Brain pericyte (primary cell): ENCODE measurements at regions not wholly inside any gene's neighbourhood (a gene's known extent, or its start where the extent isn't known, plus 50 kb on each side); places are given as distances from the start of the nearest gene placed in this dataset.
"Not testable (repeated sequence)": the region's sequence is repeated elsewhere in the genome, so short reads cannot be mapped to it uniquely, and the experiment has no call there.

Source experiments
- DNase-seq: peaks from one replicate; pipeline ENCODE4 v3.0.0-alpha.2; 2012; ENCODE audit warnings: low read depth, low spot score

DNA sequence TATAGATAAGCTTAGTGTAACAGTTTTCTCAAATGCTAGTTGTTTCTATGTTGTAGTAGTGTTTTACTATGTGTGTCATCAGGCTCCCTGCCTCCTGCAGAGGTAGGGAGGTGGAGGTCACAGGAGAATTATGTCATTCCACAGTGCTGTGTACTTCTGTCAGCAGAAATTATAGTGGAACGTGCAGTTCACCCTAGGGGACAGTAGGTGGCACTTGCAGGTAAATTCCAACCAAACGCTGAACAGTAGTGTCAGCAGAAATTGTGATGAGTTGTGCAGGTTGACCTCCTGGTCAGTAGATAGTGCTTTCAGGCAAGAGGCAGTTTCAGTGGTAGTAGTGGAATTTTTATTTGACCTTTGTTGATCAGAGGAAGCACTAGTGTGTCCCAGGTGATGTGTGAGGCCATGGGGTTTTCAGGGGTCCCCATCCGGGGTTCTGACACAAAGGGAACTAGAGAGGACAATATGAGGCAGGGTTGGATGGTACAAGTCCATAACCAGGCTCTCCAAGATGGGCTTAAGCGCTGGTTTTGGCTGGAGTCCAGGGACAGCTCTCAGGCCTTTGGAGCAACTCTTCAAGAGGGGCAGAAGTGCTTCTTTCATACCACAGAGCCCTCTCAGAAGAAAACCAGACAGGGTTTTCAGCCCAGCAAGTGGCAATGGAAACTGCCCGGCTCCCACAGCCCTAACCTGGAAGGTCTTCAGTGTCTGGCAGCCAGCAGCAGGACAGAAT is 402.9 kb downstream of the CYLC2 start:
- DNase-seq, result peak; percentile 15

DNA sequence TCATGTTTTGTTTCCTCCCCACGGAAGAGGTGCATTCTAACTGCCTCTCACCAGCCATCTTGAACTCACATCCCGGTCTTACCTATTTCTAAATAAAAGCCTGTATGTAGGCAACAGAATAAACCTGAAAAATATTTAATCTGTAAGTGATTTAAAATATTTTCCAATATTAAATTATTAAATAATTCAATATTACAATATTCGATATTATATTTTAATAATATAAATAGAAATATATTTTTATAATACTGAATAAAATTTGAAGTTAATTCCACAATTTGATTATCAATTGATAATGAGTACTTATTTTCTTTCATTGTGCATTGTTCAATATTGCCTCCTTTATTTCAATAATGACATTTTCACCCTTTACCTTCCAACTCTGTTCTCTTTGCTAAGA is 404.4 kb downstream of the CYLC2 start:
- DNase-seq, result no peak

DNA sequence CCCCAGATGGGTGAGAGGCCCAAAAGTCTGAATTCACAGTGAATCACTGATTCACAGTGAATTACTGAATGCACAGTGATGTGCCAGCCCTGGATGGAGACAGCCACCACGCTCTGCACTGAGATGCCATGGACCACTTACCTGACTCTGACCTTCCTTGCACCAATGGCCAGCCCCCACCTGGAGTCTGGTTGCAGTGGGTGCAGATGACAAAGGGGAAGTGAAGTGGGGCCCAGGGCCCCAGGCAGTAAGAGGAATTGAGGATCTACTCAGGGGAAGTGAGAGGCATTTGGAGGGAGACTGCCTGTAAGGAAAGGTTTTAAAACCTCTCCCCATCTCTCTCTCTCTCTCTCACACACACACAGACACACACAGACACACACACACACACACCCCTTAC is 412.1 kb downstream of the CYLC2 start:
- DNase-seq, result no peak

DNA sequence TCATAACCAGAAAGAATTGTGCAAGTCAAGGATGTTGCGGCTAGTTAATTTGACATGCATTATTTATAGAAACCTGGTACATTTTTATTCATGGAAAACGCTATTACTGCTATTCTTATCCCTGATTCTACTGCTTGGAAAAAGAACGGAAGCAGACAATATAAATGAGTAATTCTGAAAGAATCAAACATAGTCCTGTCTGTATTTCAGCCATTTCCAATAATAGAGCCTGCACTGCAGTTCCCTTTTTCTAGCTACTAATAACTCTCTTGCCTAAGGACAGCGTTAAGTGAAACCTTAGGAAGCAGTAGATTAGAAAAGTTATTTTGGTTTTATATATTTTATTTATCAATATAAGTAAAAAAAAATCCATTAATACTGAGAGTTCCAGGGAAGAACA is 414.9 kb downstream of the CYLC2 start:
- DNase-seq, result no peak

DNA sequence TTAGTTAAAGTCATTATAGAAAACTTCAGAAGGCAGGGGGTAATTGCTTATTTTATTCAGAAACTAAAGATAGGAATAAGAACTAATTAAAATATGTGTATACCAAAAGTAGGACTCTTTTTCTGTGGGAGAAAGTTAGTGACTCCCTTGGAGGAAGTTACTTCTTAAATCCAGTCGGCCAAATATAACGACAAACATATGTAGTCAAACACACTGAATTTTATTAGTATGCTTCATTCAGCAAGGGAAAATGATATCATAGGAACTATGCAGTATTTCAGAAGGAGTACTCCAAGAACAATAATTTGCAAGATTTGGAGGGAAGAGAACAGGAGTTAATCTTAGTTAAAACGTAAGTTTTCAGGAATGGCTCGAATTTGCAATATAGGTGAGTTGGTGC is 432.6 kb downstream of the CYLC2 start:
- no peak for DNase-seq

DNA sequence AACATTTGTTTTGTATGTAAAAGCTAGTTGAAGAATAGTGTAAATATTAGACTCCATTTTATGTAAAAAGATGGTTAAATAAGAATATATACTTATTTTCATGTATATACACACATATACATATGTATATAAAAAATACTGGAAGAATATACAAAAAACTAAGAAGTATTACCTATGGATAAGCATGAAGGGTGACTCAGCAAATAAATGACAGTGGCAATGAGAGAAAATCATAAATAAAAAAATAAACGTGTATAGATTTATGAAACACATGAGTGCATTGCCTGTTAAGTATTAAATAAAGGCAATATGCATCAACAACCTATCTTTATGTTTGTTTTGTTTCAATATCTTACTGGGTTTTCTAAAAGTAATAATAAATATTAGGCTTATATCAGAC is 435.3 kb downstream of the CYLC2 start:
- DNase-seq, result no peak

DNA sequence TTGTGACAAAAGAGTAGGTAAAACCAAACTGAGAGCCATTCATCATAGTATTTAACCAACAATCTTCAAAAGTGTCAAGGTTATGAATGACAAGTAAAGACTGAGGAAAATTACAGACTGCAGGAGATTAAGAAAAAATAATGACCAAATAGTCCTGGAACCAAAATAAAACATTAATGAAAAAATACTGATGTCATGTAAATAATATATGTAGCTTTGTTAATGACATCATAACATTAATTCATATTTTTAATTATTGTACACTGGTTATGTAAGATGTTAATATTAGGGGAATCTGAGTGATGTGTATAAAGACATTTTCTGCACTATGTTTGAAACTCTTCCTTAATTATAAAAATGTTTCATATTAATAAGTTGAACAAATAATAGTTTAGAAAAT is 436.7 kb downstream of the CYLC2 start:
- no peak for DNase-seq

DNA sequence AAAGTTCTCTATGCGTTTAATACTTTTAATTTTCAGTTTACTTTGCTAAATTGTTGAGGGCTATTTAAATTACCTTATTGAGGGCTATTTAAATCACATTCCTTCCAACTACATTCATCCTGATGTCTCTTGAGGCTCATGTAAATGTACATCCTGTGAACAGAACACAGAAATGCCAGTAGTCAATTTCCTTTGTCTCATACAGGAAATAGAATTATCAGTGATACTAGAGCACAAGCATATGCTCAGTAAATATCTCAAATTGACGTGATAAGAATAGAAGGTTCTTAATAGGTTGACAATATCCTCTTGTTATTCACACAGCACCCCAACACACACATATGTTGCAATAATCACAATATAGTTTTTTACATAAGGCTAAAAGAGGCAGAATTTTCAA is 449.0 kb downstream of the CYLC2 start:
- DNase-seq, result no peak

DNA sequence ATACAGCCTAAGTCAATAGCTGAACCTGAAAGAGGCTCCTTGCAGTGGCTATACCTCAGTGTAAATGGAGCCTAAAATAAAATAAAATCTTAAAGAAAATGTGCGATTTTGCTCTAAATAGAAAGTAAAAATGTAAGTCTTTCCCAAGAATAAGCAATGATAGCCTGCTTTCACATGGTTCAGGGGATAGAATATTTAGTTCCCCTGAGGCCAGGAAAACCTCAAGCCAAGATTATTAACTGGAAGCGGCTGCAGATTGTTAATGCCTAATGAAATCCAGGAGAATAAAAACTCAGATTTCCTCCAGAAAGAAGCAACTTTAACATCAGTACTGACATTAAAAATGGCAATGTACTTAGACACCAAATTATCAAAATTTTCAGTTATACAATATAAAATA is 463.7 kb downstream of the CYLC2 start:
- DNase-seq, result no peak

DNA sequence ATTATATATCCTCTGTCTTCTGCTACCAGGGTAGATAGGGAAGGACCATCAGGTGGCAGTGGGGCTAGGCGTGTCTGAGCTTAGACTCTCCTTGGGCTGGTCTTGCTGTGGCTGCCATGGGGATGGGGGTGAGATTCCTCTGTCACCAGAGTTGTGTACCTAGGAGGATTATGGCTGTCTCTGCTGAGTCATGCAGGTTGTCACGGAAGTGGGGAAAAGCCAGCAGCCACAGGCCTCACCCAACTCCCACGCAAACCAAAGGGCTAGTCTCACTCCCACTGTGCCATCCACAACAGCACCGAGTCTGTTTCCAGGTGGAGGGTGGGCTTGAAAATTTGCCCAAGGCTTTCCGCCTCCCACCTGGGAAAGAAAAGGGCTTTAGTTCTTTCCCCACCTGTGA is 476.1 kb downstream of the CYLC2 start:
- DNase-seq, result no peak

DNA sequence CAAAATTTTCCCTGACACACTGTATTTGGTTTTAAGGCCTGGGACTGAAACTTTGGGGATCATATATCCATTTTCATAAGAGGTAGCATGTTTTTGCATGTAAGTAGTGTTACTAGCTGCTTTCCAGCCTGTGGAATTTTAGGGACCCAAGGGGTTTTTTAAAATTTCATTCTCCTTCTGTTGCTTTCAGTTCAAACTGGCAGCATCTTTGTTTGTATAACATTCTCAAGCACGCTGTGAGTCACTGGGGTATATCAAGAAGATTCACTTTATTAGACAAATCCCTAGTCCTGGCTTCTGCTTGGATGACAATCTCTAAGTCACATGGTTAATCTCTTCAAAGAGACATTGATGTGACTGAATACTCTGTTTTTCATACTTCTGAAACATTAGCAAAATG is 479.0 kb downstream of the CYLC2 start:
- DNase-seq, result peak; percentile 1

DNA sequence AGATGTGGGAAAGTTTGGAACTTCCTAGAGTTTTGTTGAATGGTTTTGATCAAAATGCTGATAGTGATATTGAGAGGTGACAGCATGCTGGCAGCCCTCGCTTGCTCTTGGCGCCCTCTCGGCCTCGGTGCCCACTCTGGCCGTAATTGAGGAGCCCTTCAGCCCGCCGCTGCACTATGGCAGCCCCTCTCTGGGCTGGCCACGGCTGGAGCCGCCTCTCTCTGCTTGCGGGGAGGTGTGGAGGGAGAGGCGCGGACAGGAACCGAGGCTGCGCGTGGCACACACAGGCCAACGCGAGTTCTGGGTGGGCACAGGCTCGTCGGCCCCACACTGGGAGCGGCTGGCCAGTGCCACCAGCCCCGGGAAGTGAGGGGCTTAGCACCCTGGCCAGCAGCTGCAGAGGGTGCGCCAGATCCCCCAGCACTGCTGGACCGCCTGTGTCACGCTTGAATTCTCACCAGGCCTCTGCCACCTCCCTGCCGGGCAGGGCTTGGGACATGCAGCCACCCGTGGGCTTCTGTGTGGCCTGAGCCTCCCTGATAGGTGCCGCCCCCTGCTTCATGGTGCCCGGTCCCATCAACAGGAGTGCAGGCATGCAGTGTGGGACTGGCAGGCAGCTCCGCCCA is 488.5 kb downstream of the CYLC2 start:
- no peak for DNase-seq

DNA sequence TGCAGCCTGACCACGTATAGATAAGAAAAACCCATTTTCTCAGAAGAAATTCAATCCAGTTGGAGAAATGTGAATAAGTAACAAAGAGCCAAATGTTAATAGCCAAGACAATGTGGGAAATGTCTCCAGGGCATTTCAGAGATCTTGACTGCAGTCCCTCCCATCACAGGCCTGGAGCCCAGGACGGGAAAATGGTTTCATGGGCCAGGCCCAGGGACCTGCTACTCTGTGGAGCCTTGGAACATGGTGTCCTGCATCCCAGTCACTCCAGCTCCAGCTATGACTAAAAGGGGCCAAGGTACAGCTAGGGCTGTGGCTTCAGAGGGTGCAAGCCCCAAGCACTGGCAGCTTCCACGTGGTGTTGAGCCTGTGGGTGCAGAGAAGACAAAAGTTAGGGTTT is 490.0 kb downstream of the CYLC2 start:
- no peak for DNase-seq

DNA sequence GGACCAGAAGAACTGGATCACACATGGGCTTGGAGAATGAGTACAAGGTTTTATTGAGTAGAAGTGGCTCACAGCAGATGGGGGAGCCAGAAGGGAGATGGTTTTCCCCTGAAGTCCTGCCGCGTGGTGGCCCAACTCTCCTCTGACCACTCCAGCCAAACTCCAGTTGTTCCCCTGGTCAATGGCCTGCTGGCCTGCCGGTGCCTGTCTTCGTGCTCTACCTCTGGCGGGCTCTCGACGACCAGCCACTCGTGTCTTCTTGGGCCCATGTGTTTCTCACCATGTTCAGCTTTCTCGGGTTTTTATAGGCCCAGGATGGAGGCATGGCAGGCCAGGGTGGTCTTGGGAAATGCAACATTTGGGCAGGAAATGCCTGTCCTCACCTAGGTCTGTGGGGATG is 519.6 kb downstream of the CYLC2 start:
- DNase-seq, result no peak

DNA sequence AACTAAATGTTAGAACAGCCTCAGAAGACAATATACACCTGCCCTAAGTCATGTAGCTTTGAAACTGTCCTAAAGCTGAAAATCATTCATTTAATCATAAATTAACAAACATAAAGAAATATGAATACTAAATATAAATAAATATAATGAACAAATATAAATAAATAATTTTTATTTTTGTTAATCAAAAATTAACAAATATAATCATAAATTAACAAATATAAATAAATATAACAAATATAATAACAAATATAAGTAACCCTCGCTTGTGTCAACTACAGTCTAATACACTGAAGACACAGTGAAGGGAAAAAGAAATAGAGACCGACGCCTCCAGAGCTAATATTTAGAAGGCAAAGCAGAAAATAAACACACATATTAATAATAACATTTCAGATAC is 527.3 kb downstream of the CYLC2 start:
- DNase-seq, result no peak

DNA sequence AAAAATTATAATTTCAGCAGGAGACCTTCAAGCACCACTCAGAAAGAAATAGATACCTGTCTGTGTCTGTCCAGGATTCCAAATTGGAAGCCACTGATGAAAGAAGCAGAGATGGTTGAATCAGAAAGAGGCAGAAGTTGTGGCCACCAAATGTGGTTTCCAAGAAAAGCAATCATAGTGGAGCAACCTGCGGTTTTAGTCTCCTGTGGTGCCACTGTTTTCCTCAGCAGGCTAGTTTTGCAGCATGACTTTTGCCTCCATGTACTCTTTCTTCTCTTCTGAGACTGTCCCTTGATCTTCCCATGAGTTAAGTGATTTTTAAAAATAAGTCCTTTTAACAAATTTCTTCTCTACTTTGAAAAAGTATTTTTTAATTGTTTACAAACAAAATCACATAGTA is 535.8 kb downstream of the CYLC2 start:
- peak; percentile 46 for DNase-seq

DNA sequence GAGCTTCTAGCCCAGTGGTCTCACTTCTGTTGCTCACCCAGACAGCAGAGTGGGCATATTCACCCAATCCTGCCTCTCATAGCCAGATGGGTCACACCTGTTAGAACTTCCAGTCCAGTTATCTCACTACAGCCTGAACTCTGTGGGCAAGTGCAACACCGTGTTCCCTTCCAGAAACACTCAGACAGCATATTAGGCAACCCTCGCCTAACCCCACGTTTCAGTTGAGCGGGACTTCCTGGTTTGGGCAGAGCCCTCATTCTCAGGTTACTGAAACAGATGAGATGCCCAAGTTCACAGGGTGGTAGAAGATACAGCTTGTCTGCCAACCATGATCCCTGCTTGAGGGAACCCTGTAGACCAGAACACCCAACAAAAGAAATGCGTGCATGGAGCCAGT is 538.2 kb downstream of the CYLC2 start:
- DNase-seq, result no peak

DNA sequence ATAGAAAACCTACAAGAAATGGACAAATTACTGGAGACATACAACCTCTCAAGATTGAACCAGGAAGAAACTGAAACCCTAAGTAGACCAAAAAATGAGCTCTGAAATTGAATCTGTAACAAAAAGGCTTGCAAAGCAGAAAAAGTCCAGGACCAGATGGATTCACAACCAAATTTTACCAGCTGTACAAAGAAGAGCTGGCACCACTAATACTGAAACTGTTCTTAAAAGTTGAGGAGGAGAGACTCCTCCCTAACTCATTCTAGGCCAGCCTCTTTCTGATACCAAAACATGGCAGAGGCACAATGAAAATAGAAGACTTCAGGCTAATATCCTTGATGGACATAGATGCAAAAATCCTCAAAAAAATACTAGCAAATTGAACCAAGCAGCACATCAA is 542.3 kb downstream of the CYLC2 start:
- DNase-seq, result no peak

DNA sequence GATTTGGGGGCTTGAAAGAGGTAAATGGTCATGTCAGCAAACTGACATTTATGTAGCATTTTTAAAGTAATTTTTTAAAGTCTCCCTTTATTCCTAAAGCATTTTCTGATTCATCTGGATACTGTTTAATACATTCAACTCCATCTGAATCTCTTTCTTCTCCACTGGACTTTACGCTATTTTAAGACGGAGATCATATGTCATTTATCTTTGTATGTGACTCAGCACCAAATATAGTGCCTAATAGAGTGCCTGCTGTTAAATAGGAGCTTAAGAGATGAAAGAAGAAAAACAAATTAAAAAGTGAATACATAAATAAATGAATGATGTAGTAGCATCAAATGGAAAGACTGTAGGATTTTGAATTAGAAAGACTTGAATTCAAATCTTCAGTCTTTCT is 548.8 kb upstream of the SMC2 start:
- DNase-seq, result no peak

DNA sequence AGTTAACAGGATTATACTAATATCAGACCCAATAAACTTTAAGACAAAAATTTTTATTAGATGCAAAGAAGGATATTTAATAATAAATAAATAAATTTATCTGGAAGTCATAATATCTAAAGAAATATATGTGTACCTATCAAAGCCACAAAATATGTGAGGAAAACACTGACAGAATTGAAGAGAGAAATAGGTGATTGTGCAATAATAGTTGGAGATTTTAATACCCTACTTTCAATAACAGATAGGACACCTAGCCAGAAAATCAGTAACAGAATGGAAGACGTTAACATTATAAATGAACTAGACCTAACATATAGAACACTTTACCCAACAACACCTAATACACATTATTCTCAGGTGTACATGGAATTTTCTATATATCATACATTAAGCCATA is 541.4 kb upstream of the SMC2 start:
- no peak for DNase-seq

DNA sequence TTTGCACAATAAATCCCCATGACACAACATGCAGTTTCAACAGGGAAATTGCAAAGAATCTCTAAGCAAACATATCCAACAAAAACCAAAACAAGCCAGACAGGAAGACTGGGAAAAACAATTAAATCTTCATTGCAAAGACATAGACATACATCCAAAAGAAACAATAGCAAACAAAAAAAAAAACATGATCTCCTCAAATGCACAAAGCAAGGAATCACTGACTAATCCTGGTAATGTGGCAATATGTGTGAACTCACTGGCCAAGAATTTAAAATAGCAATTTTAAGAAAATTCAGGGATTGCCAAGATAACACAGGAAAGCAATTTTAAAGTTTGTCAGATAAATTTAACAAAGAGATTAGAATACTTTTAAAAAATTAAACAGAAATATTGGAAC is 520.1 kb upstream of the SMC2 start:
- peak; percentile 12 for DNase-seq

DNA sequence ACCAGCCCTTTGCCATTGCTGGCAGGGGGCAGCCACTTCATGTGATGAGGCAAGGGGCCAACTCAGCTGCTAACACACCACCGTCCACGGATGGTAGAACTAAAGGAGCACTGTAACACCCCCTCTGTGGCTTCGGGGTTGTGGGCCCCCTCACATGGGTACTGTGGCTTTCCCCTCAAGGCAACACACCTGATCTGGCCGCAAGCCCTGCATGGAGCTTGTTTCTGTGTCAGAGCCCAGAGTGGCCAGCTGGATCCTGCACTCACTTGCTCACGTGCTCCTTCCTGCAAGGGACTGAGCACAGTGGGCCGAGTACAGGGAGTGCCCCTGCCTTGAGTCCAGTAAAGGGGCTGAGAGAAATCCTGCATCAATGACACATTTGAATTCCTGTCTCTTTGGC is 507.4 kb upstream of the SMC2 start:
- DNase-seq, result no peak

DNA sequence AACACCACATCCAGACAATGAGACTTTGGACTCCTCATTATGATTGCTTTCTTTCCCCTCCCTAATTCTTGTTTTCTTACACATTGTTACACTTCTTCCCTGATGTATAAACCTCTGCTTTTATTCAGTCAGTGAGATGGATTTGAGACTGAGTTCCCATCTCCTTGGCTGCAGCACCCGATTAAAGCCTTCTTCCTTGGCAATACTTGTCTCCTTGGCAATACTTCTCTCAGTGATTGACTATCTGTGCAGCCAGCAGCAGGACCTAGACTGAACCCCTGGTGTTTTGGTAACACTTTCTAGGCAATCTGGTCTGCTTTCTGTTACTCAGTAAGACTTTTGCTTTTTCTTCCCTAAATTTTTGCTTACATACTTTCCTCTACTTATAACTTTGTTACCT is 492.8 kb upstream of the SMC2 start:
- DNase-seq, result no peak

DNA sequence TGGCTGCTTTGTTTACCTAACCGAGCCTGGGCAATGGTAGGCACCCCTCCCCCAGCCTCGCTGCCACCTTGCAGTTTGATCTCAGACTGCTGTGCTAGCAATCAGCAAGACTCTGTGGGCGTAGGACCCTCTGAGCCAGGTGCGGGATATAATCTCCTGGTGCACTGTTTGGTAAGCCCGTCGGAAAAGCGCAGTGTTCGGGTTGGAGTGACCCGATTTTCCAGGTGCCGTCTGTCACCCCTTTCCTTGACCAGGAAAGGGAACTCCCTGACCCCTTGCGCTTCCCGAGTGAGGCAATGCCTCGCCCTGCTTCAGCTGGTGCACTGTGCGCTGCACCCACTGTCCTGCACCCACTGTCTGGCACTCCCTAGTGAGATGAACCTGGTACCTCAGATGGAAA is 482.2 kb upstream of the SMC2 start:
- DNase-seq, result not testable (repeated sequence)
